Panc1 (cell line): ENCODE measurements at regions not wholly inside any gene's neighbourhood (a gene's known extent, or its start where the extent isn't known, plus 50 kb on each side); places are given as distances from the start of the nearest gene placed in this dataset.

Source experiments
- CTCF ChIP-seq: fragments of 450-650 bp; IDR thresholded peaks from 2 replicates; pipeline ENCODE4 v1.5.1; 2017; ENCODE audit warnings: mild to moderate bottlenecking
- POLR2AphosphoS5 ChIP-seq: IDR thresholded peaks from 2 replicates; pipeline ENCODE4 v1.6.1; 2012; ENCODE audit warnings: mild to moderate bottlenecking, low read depth, low read length, moderate library complexity
- REST ChIP-seq, 2 experiments: IDR thresholded peaks; 2 replicates each; pipeline ENCODE4 v1.6.1; 2011 to 2012; ENCODE audit warnings: low read depth in 2 of 2, control low read depth in 1 of 2, low read length in 1 of 2, mild to moderate bottlenecking in 1 of 2, moderate library complexity in 1 of 2; ENCODE audit not compliant: insufficient read depth in 1 of 2
- TCF7L2 ChIP-seq: IDR thresholded peaks from 2 replicates; pipeline ENCODE4 v1.6.1; 2011; ENCODE audit warnings: mild to moderate bottlenecking, low read depth, low read length, inconsistent platforms

DNA sequence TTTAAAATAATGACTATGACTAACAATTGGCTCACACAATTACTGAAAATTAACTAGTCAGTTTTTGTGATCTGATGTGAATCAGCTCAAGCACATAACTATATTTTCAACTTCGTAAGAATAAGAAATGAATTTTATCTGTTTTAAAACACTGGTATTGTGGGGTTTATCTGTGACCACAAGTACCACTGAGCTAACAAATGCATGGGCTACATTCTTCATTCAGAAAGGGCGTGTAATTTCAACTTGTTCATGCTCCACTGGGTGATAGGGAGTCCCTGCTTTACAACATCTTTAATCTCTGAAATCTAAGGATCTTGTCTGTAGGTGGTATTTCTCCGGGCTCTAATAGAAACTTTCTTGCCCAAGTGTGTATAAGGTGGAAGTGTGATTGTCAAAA lies 1311.5 kb upstream of the GJE1 start:
- no peak for TF ChIP-seq POLR2AphosphoS5
- no peak for TF ChIP-seq CTCF
- no peak for TF ChIP-seq TCF7L2
- no peak for TF ChIP-seq REST (IDR thresholded peaks at IDR 0.05; ENCODE audit: insufficient read depth in 1 of 2, low read depth in 2 of 2, low read length in 1 of 2)
